Natural killer cell treated with Interleukin-12 subunit alpha and Interleukin-12 subunit beta and Interleukin-15 and Interleukin-18, amount 100 ng/mL, for 72 hours (primary cell): ENCODE measurements at regions not wholly inside any gene's neighbourhood (a gene's known extent, or its start where the extent isn't known, plus 50 kb on each side); places are given as distances from the start of the nearest gene placed in this dataset.
"Not testable (repeated sequence)": the region's sequence is repeated elsewhere in the genome, so short reads cannot be mapped to it uniquely, and the experiment has no call there.

Source experiments
- ATAC-seq, 2 donors: fragments of 150-1000 bp; cut with Tn5 transposase in 1 of 2; sonication (Bioruptor Pico), chemical (Tn5 transposase) in 1 of 2; 2 replicates each; pipeline ENCODE4 v1.10.0; 2021
- DNase-seq: peaks from one replicate; pipeline ENCODE4 v3.0.0; 2022; ENCODE audit warnings: low spot score
- H3K27ac Mint-ChIP-seq, 2 donors: 1 replicate in 1 of 2; 2 replicates in 1 of 2; pipeline ENCODE4 v1.8.0; 2022; ENCODE audit warnings: mixed read lengths in 2 of 2, mild to moderate bottlenecking in 1 of 2, moderate library complexity in 1 of 2
- H3K27me3 Mint-ChIP-seq, 2 donors: 1 replicate in 1 of 2; 2 replicates in 1 of 2; pipeline ENCODE4 v1.8.0; 2022; ENCODE audit warnings: mixed read lengths in 2 of 2
- H3K36me3 Mint-ChIP-seq: one replicate; pipeline ENCODE4 v1.8.0; 2022; ENCODE audit warnings: mixed read lengths
- H3K4me1 Mint-ChIP-seq, 2 donors: 1 replicate in 1 of 2; 2 replicates in 1 of 2; pipeline ENCODE4 v1.8.0; 2022; ENCODE audit warnings: low read depth in 2 of 2, mixed read lengths in 2 of 2, mild to moderate bottlenecking in 1 of 2
- H3K4me3 Mint-ChIP-seq: one replicate; pipeline ENCODE4 v1.8.0; 2022; ENCODE audit warnings: mixed read lengths
- H3K9me3 Mint-ChIP-seq: 2 replicates; pipeline ENCODE4 v1.8.0; 2022; ENCODE audit warnings: mixed read lengths

DNA sequence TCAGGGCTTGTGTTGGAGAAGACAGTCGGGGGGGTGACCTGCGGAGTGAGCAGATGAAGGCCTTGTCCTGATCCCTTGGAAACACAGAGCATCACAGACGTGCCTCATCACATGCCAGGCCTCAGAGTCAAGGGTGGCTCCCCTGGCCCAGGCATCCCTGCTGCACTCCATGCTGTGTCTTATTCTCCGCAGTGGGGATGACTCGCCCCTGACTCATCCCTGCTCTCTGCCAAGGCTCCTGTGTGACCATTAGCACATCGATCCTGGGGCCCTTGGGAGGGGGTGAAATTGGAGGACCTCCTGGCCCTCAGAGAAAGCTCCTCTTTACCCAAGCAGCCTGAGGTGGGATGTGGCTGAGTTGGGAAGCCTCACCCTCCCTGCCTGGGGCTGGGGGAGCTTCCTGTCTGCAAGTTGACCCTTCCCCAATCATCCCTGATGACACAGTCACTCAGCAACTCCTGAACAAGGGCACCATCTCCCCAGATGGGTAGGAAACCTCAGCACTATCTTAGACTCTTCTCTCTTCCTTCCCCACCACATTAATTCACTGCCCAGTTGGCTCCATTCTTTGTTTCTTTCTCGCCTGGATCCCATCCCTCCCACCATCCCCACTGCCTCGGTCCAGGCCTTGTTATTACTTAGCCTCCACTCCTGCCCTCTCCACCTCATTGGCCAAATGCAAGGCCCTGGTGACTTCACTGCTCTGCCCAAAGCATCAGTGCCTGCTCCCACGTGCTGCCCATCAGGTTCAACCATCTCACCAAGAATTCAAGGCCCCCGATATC, 74.6 kb downstream of the CAMK2N1 start:
- Mint-ChIP-seq H3K4me3 (no peak overlapping the region), H3K4me1 (no peaks in the 10 kb centered on the region), H3K27ac (no peak overlapping the region), H3K27me3 (peaks cover 31 to 46% of the 10 kb centered on the region in 2 donors), H3K9me3 (no peaks in the 10 kb centered on the region), H3K36me3 (no peaks in the 10 kb centered on the region)
- ATAC-seq (no peak), DNase-seq (no peak)

DNA sequence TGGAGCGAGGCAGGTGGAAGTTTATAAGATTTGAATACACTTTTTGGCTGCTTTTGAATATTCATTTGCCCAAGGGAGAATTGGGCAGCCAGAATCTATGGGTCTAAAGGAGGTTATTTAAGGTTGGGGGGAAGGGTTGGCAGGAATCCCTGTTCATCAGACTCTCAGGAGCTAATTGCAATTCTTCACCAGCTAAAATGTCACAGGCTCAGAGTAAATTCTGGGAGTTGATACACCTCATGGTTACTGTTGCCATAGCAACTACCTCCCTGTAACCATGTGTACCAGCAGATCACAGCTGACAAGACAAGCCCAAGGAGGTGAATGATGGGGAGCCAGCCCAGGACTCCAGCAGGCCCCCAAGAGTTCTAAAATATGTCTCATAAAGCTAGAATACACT, 75.5 kb downstream of the CAMK2N1 start:
- H3K4me1 Mint-ChIP-seq: no peaks in the 10 kb centered on the region
- no peak overlapping the region for H3K4me3 Mint-ChIP-seq
- H3K36me3 Mint-ChIP-seq: no peaks in the 10 kb centered on the region
- no peak for ATAC-seq
- no peak overlapping the region for H3K27ac Mint-ChIP-seq
- H3K9me3 Mint-ChIP-seq: no peaks in the 10 kb centered on the region
- H3K27me3 Mint-ChIP-seq: peaks cover 38 to 54% of the 10 kb centered on the region in 2 donors
- no peak for DNase-seq

DNA sequence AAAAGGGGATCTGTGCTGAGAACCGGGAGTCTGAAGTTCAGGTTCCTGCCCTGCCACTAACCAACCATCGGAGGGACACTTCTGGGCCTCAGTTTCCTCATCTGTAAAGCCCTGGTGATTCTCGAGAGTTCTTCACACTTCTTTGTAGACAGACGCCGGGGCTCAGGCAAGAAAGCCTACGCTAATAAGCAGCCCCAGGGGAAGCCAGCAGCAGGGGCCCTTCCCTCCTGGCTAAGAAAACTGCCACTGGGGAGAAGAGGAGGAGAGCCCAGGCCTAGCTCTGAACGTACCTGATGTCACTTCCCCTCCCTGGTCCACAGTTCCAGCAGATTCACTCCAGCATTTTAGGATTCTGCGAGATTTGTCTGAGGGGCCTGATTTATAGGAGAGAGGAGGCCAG, 76.0 kb downstream of the CAMK2N1 start:
- Mint-ChIP-seq H3K27ac (no peak overlapping the region), H3K27me3 (peaks cover 39 to 51% of the 10 kb centered on the region in 2 donors), H3K4me3 (no peak overlapping the region), H3K36me3 (no peaks in the 10 kb centered on the region), H3K9me3 (no peaks in the 10 kb centered on the region), H3K4me1 (no peaks in the 10 kb centered on the region)
- ATAC-seq (no peak), DNase-seq (no peak)

DNA sequence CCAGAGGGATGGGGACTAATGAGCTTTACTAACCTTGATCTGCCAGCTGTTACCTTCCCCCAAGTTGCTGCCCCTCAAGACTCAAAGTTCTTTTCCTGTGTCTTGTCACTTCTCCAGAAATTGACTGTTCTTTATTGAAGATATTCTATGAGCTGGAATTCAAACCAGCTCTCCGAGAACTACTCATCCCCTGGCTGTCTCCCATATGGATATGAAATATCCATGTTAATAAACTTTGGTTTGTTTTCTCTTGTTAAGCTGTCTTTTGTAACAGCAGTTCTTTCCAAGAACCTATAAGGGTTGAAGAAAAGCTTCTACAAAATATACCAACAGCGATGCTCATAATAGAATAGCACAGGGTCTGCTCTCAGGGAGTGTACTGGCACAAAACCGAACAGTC, 77.0 kb downstream of the CAMK2N1 start:
- Mint-ChIP-seq H3K27ac (no peak overlapping the region), H3K4me1 (no peaks in the 10 kb centered on the region), H3K36me3 (no peaks in the 10 kb centered on the region), H3K27me3 (peaks cover 43 to 46% of the 10 kb centered on the region in 2 donors), H3K4me3 (no peak overlapping the region), H3K9me3 (no peaks in the 10 kb centered on the region)
- DNase-seq (no peak), ATAC-seq (no peak)

DNA sequence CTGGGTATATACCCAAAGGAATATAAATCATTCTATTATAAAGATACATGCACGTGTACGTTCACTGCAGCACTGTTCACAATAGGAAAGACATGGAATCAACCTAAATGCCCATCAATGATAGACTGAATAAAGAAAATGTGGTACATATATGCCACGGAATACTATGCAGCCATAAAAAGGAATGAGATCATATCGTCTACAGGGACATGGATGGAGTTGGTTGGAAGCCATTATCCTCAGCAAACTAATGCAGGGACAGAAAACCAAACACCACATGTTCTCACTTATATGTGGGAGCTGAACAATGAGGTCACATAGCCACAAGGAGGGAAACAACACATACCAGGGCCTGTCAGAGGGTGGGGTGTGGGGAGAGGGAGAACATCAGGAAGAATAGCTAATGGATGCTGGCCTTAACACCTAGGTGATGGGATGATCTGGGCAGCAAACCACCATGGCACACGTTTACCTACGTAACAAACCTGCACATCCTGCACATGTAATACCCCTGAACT, 77.8 kb downstream of the CAMK2N1 start:
- not testable (repeated sequence) for H3K9me3 Mint-ChIP-seq, H3K4me3 Mint-ChIP-seq, H3K27ac Mint-ChIP-seq, ATAC-seq, DNase-seq, H3K4me1 Mint-ChIP-seq, H3K36me3 Mint-ChIP-seq
- H3K27me3 Mint-ChIP-seq: peaks cover 45 to 47% of the 10 kb centered on the region in 2 donors

DNA sequence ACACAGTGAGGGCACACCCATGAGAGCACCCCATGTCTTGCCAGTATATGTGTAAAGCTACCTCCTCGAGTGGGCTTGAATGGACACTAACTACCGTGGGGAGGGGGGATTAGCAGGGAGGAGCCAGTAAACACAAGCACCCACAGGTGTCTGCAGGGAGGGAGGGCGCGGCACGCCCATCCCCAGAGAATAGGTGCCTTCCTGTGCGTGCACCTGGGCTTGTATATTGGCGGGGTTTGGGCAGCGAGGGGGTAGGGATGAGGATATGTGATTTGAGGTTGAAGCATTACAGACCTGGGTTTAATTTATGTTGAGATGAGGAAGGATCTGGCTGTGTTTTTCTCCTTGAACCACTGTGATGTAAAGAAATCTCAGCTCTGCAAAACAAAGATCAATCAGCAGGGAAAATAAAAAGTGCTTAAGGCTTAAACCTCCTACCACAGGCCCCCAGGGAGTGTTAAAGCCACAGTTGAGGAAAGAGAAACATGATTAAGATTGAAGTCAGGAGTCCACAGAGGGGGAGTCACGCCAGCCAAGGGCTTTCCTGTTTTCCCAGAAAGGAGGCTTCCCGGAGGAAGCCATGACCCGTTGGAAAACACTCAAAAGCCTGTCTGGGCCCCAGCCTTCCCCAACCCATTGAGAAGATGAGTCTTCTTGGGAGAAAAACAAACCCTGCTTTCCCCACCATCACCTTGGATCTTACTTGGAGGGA, 80.0 kb downstream of the CAMK2N1 start:
- Mint-ChIP-seq H3K9me3 (no peaks in the 10 kb centered on the region), H3K4me3 (no peak overlapping the region), H3K4me1 (no peaks in the 10 kb centered on the region), H3K27ac (no peak overlapping the region), H3K27me3 (peaks cover 41 to 46% of the 10 kb centered on the region in 2 donors), H3K36me3 (no peaks in the 10 kb centered on the region)
- ATAC-seq: peak in 1 of 2 donors; percentile 18
- no peak for DNase-seq

DNA sequence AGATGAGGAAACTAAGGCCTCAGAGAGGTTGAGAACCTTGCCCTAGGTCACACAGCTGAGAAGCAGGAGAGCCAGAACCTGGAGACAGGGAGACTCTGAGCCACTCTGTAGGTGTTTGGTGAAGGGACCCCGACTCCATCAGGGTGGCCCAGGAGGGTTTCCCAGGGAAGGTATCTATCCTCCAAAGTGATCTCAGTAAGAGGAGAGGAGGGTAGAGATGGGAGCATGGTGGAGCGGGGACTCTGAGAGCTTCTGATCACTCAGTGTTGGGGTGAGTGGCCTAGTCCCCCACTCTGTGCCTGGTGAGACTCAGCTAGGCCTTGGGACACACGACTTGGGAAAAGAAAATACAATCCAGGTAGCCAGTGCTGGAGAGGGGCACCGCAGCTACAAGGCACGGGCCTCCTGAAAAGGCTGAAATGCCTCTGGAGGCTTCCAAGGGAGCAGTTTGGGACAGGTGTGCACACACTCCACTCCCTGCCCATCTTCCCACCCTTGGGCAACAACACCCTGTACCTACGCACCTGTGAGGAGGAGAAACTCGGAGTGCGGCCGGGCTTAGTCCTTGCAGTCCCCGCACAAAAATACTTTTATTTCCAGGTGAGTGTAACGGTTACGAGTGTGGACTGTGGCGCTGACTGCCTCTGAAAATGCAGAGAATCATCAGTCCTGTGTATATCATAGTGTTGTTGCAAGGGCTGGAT, 80.8 kb downstream of the CAMK2N1 start:
- no peaks in the 10 kb centered on the region for H3K36me3 Mint-ChIP-seq
- H3K4me3 Mint-ChIP-seq: no peak overlapping the region
- ATAC-seq: no peak
- peaks cover 41 to 47% of the 10 kb centered on the region in 2 donors for H3K27me3 Mint-ChIP-seq
- no peaks in the 10 kb centered on the region for H3K4me1 Mint-ChIP-seq
- H3K9me3 Mint-ChIP-seq: no peaks in the 10 kb centered on the region
- no peak for DNase-seq
- H3K27ac Mint-ChIP-seq: no peak overlapping the region
